Midbrain (tissue), 1 donor: ENCODE measurements at regions not wholly inside any gene's neighbourhood (a gene's known extent, or its start where the extent isn't known, plus 50 kb on each side); places are given as distances from the start of the nearest gene placed in this dataset.
"Not testable (repeated sequence)": the region's sequence is repeated elsewhere in the genome, so short reads cannot be mapped to it uniquely, and the experiment has no call there.

Source experiments
- DNase-seq: peaks from one replicate; lab custom pipeline; 2025; lab: John Stamatoyannopoulos, UW

GRCh38 chr6:126967296-126968005 is 151.0 kb upstream of the RSPO3 start:
- DNase-seq = no peak

- no peak for DNase-seq
These were observed 142.1 kb upstream of the RSPO3 start for GRCh38 chr6:126976253-126976797.

GRCh38 chr6:126983779-126984178 is 134.7 kb upstream of the RSPO3 start:
- no peak for DNase-seq

GRCh38 chr6:126988125-126988524 is 130.3 kb upstream of the RSPO3 start:
- DNase-seq = not testable (repeated sequence)

GRCh38 chr6:127000631-127001030 is 117.8 kb upstream of the RSPO3 start:
- no peak for DNase-seq

GRCh38 chr6:127013865-127014264 is 104.6 kb upstream of the RSPO3 start:
- DNase-seq = no peak

GRCh38 chr6:127015858-127016257 is 102.6 kb upstream of the RSPO3 start:
- DNase-seq = no peak

- DNase-seq = no peak
These were observed 98.6 kb upstream of the RSPO3 start for GRCh38 chr6:127019828-127020227.

- DNase-seq = no peak
These were observed 96.2 kb upstream of the RSPO3 start for GRCh38 chr6:127022302-127022701.

- no peak for DNase-seq
These were observed 95.3 kb upstream of the RSPO3 start for GRCh38 chr6:127023001-127023778.

- no peak for DNase-seq
These were observed 92.2 kb upstream of the RSPO3 start for GRCh38 chr6:127026247-127026646.

- DNase-seq = no peak
These were observed 88.4 kb upstream of the RSPO3 start for GRCh38 chr6:127030111-127030510.

- no peak for DNase-seq
These were observed 87.6 kb upstream of the RSPO3 start for GRCh38 chr6:127030836-127031235.

GRCh38 chr6:127031511-127031910 is 87.0 kb upstream of the RSPO3 start:
- no peak for DNase-seq

- no peak for DNase-seq
These were observed 85.5 kb upstream of the RSPO3 start for GRCh38 chr6:127032971-127033370.

GRCh38 chr6:127051571-127052260 is 66.8 kb upstream of the RSPO3 start:
- DNase-seq = no peak

- DNase-seq = no peak
These were observed 65.2 kb upstream of the RSPO3 start for GRCh38 chr6:127053032-127053874.

- no peak for DNase-seq
These were observed 64.6 kb upstream of the RSPO3 start for GRCh38 chr6:127053875-127054235.

GRCh38 chr6:127058027-127058426 is 60.4 kb upstream of the RSPO3 start:
- DNase-seq = no peak

- no peak for DNase-seq
These were observed 59.5 kb upstream of the RSPO3 start for GRCh38 chr6:127058936-127059335.
